BLaER1 treated with 17β-estradiol and CSF1 and Interleukin-3, amounts not matched to agents 10 nM and 100 nM (cell line): ENCODE measurements at regions not wholly inside any gene's neighbourhood (a gene's known extent, or its start where the extent isn't known, plus 50 kb on each side); places are given as distances from the start of the nearest gene placed in this dataset.
"Not testable (repeated sequence)": the region's sequence is repeated elsewhere in the genome, so short reads cannot be mapped to it uniquely, and the experiment has no call there.

Source experiments
- H3K27ac ChIP-seq, 11 experiments: shearing (Covaris generic); formaldehyde crosslinking; 2 replicates each; pipeline ENCODE4 v1.8.1; 2022
- H3K27me3 ChIP-seq, 11 experiments: shearing (Covaris generic); formaldehyde crosslinking; 2 replicates each; pipeline ENCODE4 v1.8.1; 2022
- H3K36me3 ChIP-seq, 11 experiments: shearing (Covaris generic); formaldehyde crosslinking; 2 replicates each; pipeline ENCODE4 v1.8.1; 2022
- H3K4me1 ChIP-seq, 10 experiments: shearing (Covaris generic); formaldehyde crosslinking; 2 replicates each; pipeline ENCODE4 v1.8.1; 2022
- H3K4me2 ChIP-seq, 11 experiments: shearing (Covaris generic); formaldehyde crosslinking; 2 replicates each; pipeline ENCODE4 v1.8.1; 2022
- H3K4me3 ChIP-seq, 10 experiments: shearing (Covaris generic); formaldehyde crosslinking; 2 replicates each; pipeline ENCODE4 v1.8.1; 2022
- H3K9ac ChIP-seq, 11 experiments: shearing (Covaris generic); formaldehyde crosslinking; 2 replicates each; pipeline ENCODE4 v1.8.1; 2022
- H3K9me3 ChIP-seq, 11 experiments: shearing (Covaris generic); formaldehyde crosslinking; replicated peaks in 1 of 11; 2 replicates each; pipeline ENCODE4 v1.8.1; 2022
- H4K20me1 ChIP-seq, 11 experiments: shearing (Covaris generic); formaldehyde crosslinking; 2 replicates each; pipeline ENCODE4 v1.8.1; 2022
- Cebpa-rat ChIP-seq, 11 experiments: shearing (Covaris generic); IDR thresholded peaks; 2 replicates each; pipeline ENCODE4 v1.8.1; 2022

- TF ChIP-seq Cebpa-rat (IDR thresholded peaks at IDR 0.05): no peak
- H3K4me2 ChIP-seq: peak overlapping the region in 9 of 11 experiments; percentile 2 to 77 (median 70); a peak in 15 of 22 replicates
- peaks cover 0 to under 1% (median 0%) of the 10 kb centered on the region in 11 experiments; a peak in 1 of 22 replicates for H3K9me3 ChIP-seq
- no peaks in the 10 kb centered on the region for H4K20me1 ChIP-seq
- no peaks in the 10 kb centered on the region for H3K36me3 ChIP-seq
- H3K4me1 ChIP-seq: peaks cover 0 to 16% (median 11%) of the 10 kb centered on the region in 10 experiments; a peak in 13 of 20 replicates
- H3K4me3 ChIP-seq: no peak overlapping the region; a peak in 1 of 20 replicates
- no peak overlapping the region for H3K9ac ChIP-seq
- no peaks in the 10 kb centered on the region for H3K27me3 ChIP-seq
- no peak overlapping the region for H3K27ac ChIP-seq
These were observed 1159.6 kb downstream of the RPIA start for GRCh38 chr2:89850881-89851582.

- H3K4me2 ChIP-seq: peak overlapping the region in 9 of 11 experiments; percentile 2 to 77 (median 70); a peak in 16 of 22 replicates
- no peaks in the 10 kb centered on the region for H3K9me3 ChIP-seq
- H3K36me3 ChIP-seq: no peaks in the 10 kb centered on the region
- H3K27ac ChIP-seq: no peak overlapping the region
- H3K9ac ChIP-seq: no peak overlapping the region
- H4K20me1 ChIP-seq: no peaks in the 10 kb centered on the region
- TF ChIP-seq Cebpa-rat (IDR thresholded peaks at IDR 0.05): no peak
- H3K4me1 ChIP-seq: peaks cover 0 to 16% (median 11%) of the 10 kb centered on the region in 10 experiments; a peak in 13 of 20 replicates
- H3K4me3 ChIP-seq: no peak overlapping the region; a peak in 1 of 20 replicates
- H3K27me3 ChIP-seq: no peaks in the 10 kb centered on the region
These were observed 1160.1 kb downstream of the RPIA start for GRCh38 chr2:89851583-89851905.

- H3K9me3 ChIP-seq, H3K27me3 ChIP-seq, H3K4me2 ChIP-seq, H4K20me1 ChIP-seq, H3K9ac ChIP-seq, H3K27ac ChIP-seq, H3K4me3 ChIP-seq, H3K36me3 ChIP-seq: not testable (repeated sequence)
- peaks cover 0 to 16% (median 11%) of the 10 kb centered on the region in 10 experiments; a peak in 13 of 20 replicates for H3K4me1 ChIP-seq
These were observed 1162.0 kb downstream of the RPIA start for GRCh38 chr2:89853427-89853826.

DNA sequence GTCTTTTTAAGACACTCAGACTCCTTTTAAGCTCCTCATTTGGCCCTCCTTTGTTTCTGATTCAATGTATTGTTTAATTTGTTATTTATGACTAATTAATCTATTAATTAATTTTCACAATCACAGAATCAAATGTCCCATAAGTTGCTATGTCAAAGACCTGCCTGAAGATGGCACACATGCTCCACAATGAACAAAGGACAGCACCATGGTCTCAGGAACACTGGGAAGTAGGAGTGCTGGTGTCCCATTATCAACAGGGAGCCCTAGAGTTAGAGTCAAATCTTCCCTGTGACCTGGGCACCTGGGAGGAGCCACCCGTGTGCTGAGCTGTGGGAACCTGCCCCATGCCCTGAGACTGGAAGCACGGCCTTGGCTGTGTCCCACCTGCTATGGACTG, 1164.3 kb downstream of the RPIA start:
- not testable (repeated sequence) for H4K20me1 ChIP-seq, H3K36me3 ChIP-seq, H3K27ac ChIP-seq, H3K9me3 ChIP-seq, H3K27me3 ChIP-seq, H3K9ac ChIP-seq, H3K4me3 ChIP-seq, H3K4me2 ChIP-seq
- H3K4me1 ChIP-seq: peaks cover 0 to 15% (median 11%) of the 10 kb centered on the region in 10 experiments; a peak in 13 of 20 replicates

DNA sequence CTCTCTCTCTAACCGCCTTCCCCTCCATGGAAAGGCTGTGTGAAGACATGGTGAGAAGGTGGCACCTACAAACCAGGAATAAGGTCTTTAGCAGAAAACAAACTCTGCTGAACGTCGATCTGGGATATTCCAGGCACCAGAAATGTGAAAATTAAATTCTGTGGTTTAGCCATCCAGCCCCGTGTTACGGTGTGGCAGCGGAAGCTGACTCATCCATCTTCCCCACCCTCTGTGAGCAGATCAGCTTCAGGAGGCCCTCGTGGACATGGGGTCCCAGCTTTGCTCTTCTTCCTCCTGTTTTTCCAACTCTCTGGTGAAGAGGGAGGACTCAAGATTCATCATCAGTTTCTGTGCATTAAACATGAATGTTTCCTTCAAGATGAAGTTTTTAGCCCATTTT, 1164.8 kb downstream of the RPIA start:
- H3K4me2 ChIP-seq, H3K27ac ChIP-seq, H4K20me1 ChIP-seq, H3K36me3 ChIP-seq, H3K4me3 ChIP-seq, H3K9me3 ChIP-seq, H3K27me3 ChIP-seq, H3K9ac ChIP-seq, H3K4me1 ChIP-seq: not testable (repeated sequence)

DNA sequence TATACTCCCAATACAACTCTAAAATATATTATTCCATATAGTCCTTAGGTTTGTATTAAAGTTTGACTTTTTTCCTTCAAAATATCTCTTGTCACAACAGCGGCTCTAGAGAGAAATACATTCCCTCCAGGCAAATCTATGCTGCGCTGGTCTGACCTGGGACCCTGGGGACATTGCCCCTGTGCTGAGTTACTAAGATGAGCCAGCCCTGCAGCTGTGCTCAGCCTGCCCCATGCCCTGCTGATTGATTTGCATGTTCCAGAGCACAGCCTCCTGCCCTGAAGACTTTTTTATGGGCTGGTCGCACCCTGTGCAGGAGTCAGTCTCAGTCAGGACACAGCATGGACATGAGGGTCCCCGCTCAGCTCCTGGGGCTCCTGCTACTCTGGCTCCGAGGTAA, 1170.7 kb downstream of the RPIA start:
- H3K27ac ChIP-seq, H4K20me1 ChIP-seq, H3K9me3 ChIP-seq, H3K4me2 ChIP-seq, H3K4me3 ChIP-seq, H3K27me3 ChIP-seq, H3K9ac ChIP-seq, H3K4me1 ChIP-seq, H3K36me3 ChIP-seq: not testable (repeated sequence)

DNA sequence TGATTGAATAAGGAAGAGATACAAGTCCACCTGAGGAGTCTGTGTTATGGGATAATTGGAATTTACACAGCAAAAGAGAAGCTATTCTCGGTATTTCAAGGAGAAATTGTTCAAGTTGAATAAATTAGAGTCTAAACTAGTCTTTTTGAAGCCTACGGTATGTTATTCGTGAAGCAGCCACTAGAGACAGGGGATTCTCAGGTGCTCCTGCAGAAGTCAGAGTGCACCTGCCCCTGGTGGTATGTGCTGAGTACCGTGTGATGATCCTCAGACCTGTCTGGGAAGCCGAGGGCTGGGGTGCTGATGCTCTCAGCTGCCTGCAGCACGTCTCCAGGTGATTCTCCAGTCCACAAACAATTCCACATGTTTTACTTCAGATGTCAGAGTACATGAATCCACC, 1171.7 kb downstream of the RPIA start:
- not testable (repeated sequence) for H4K20me1 ChIP-seq, H3K4me3 ChIP-seq, H3K27ac ChIP-seq, H3K4me2 ChIP-seq, H3K9ac ChIP-seq, H3K4me1 ChIP-seq, H3K36me3 ChIP-seq, H3K9me3 ChIP-seq, H3K27me3 ChIP-seq

DNA sequence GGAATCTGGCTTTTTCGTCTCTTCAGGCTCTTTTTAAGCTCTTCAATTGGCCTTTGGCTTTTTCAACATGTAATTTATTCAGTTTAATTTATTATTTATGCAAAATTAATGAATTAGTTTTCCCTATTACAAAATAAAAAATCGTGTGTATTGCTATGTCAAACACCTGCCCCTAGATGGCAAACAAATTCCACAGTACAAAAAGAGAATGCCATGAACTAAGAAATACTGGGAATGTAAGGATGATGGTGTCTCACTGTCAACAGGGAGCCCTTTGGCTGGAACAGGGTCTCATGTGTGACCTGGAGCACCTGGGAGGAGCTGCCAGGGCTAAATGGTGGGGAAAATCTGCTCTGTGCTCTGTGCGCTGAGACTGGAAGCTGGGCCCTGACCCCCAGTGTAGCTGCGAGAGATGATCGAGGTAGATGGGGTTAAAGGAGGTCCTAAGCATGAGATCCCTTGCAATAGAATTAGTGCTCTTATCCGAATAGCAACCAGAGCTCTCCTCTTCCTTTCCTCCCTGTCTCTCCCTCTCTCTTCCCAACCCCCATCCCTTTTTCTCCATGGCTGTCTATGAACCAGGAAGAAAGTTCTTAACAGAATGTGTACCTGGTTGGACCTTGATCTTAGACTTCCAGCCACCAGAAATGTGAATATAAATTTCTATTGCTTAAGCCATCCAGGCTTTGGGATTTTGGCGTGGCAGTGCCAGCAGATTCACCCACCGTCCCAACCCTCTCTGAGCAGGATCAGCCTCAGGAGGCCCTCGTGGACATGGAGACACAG, 1183.5 kb downstream of the RPIA start:
- H3K9me3 ChIP-seq, H3K27ac ChIP-seq, H3K36me3 ChIP-seq, H3K9ac ChIP-seq, H4K20me1 ChIP-seq, H3K27me3 ChIP-seq, H3K4me1 ChIP-seq, H3K4me3 ChIP-seq, H3K4me2 ChIP-seq: not testable (repeated sequence)

- not testable (repeated sequence) for H3K4me1 ChIP-seq, H3K9me3 ChIP-seq, H3K36me3 ChIP-seq, H4K20me1 ChIP-seq, H3K27ac ChIP-seq, H3K4me3 ChIP-seq, H3K4me2 ChIP-seq, H3K27me3 ChIP-seq, H3K9ac ChIP-seq
These were observed 1185.0 kb downstream of the RPIA start for GRCh38 chr2:89876445-89876844.

GRCh38 chr2:89876878-89877277, 1185.4 kb downstream of the RPIA start:
- H3K4me1 ChIP-seq, H4K20me1 ChIP-seq, H3K9ac ChIP-seq, H3K27ac ChIP-seq, H3K4me3 ChIP-seq, H3K27me3 ChIP-seq, H3K36me3 ChIP-seq, H3K9me3 ChIP-seq: not testable (repeated sequence)
- 0 out of 22 replicates have a peak overlapping the region, but pooled peaks of 1 of the 11 experiments have one; percentile 7 for H3K4me2 ChIP-seq

DNA sequence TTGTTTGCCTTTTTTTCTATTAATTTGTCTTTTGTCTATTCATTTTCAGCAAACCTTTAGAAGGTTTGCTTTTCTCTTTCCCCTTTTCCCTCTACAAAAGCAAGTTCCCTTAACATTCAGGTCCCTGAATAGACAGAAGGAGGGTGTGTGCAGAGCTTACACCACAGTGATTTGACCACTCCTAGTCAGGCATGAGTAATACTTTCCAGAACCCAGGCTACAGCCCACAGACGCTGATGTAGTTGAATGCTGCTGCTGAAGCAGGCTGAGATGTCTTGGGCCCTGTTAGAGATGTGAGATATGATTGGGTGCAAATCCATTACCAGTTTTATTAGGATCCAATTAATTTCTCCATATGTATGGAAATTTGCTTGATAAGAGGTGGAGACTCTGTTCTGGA, 1191.4 kb downstream of the RPIA start:
- not testable (repeated sequence) for H3K27me3 ChIP-seq, H3K4me3 ChIP-seq, H3K9me3 ChIP-seq, H3K36me3 ChIP-seq, H3K4me2 ChIP-seq, H3K9ac ChIP-seq, H3K27ac ChIP-seq, H3K4me1 ChIP-seq, H4K20me1 ChIP-seq

DNA sequence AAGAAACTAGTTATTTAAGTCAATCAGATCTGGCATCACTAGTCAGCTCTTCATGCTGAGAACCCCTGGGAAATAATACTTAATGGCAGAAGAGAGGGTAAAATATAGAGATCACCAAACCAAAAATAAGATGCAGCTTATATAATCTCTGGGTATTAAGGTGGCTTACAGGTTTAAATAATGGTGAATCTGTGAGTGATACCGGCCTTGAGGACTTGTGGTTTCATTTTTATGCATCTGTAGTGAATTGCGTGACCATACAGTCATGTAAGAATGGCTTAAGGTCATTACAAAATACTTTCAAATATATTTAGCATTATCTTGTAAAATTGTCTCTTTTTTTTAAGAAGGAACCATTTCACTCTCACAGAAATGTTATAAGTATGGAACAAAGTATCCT, 1192.2 kb downstream of the RPIA start:
- not testable (repeated sequence) for H3K4me2 ChIP-seq, H3K9me3 ChIP-seq, H3K27ac ChIP-seq, H3K27me3 ChIP-seq, H3K4me3 ChIP-seq, H4K20me1 ChIP-seq, H3K36me3 ChIP-seq, H3K9ac ChIP-seq, H3K4me1 ChIP-seq

- H3K36me3 ChIP-seq, H3K9ac ChIP-seq, H4K20me1 ChIP-seq, H3K4me1 ChIP-seq, H3K27ac ChIP-seq, H3K9me3 ChIP-seq, H3K4me3 ChIP-seq, H3K27me3 ChIP-seq, H3K4me2 ChIP-seq: not testable (repeated sequence)
These were observed 1193.6 kb downstream of the RPIA start for GRCh38 chr2:89885071-89885470.

DNA sequence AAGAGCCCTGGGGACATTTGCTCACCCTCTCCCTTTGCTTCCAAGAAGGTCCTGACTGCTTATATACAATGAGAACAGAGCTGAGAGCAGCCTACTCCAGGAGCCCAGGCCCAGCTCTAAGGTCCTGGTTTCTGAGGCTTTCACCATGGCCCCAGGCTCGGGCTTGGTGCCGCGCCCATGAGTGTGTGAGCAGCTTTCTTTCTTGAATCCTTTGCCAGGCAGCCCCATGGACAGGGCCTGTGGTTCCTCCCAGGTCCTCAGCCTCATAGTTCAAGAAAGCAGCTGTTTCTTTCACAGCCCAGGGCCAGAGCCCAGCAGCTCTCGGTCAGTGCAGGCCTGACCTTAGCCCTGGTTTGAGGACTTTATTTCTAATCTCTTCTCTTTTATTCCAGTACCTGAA, 1197.2 kb downstream of the RPIA start:
- H3K4me1 ChIP-seq: not testable (repeated sequence)

More for the DNA sequence above, 1197.2 kb downstream of the RPIA start:
- H4K20me1 ChIP-seq, H3K27me3 ChIP-seq, H3K27ac ChIP-seq, H3K9ac ChIP-seq, H3K9me3 ChIP-seq, H3K4me2 ChIP-seq, H3K4me3 ChIP-seq, H3K36me3 ChIP-seq: not testable (repeated sequence)
